ENCODE measurements at regions not wholly inside any gene's neighbourhood (a gene's known extent, or its start where the extent isn't known, plus 50 kb on each side); places are given as distances from the start of the nearest gene placed in this dataset.
A peak's percentile ranks its signal among the peaks of the same experiment; 100 is the strongest.

GRCh38 chr5:54766748-54767147 is 218.6 kb downstream of the ESM1 start:
- Histone ChIP-seq H3K4me3 (no peak overlapping the region), H3K4me1 (no peaks in the 10 kb centered on the region), H3K36me3 (no peaks in the 10 kb centered on the region), H3K27me3 (no peaks in the 10 kb centered on the region), H3K9me3 (no peaks in the 10 kb centered on the region), H3K27ac (no peak overlapping the region)
- no peak for ATAC-seq
- TF ChIP-seq POLR2AphosphoS5 (IDR thresholded peaks at IDR 0.05): no peak
- no peak for TF ChIP-seq POLR2A (IDR thresholded peaks at IDR 0.05)
- no peak for TF ChIP-seq CTCF (IDR thresholded peaks at IDR 0.05)
- no peak for TF ChIP-seq EP300 (IDR thresholded peaks at IDR 0.05)
- 89 to 100% methylated on average over 1 of the region's 1 CpG for WGBS, 2 donors (ENCODE audit: low coverage in 1 of 2)

GRCh38 chr5:54765165-54766028 is 220.0 kb downstream of the ESM1 start:
- WGBS, 2 donors (ENCODE audit: low coverage in 1 of 2): 89 to 94% methylated on average over 4 to 5 of the region's 5 CpGs
- Histone ChIP-seq H3K36me3 (no peaks in the 10 kb centered on the region), H3K4me1 (no peaks in the 10 kb centered on the region), H3K27ac (no peak overlapping the region), H3K27me3 (no peaks in the 10 kb centered on the region), H3K4me3 (no peak overlapping the region), H3K9me3 (no peaks in the 10 kb centered on the region)
- ATAC-seq: no peak
- TF ChIP-seq POLR2AphosphoS5 (IDR thresholded peaks at IDR 0.05): no peak
- no peak for TF ChIP-seq POLR2A (IDR thresholded peaks at IDR 0.05)
- TF ChIP-seq CTCF (IDR thresholded peaks at IDR 0.05): no peak
- no peak for TF ChIP-seq EP300 (IDR thresholded peaks at IDR 0.05)

DNA sequence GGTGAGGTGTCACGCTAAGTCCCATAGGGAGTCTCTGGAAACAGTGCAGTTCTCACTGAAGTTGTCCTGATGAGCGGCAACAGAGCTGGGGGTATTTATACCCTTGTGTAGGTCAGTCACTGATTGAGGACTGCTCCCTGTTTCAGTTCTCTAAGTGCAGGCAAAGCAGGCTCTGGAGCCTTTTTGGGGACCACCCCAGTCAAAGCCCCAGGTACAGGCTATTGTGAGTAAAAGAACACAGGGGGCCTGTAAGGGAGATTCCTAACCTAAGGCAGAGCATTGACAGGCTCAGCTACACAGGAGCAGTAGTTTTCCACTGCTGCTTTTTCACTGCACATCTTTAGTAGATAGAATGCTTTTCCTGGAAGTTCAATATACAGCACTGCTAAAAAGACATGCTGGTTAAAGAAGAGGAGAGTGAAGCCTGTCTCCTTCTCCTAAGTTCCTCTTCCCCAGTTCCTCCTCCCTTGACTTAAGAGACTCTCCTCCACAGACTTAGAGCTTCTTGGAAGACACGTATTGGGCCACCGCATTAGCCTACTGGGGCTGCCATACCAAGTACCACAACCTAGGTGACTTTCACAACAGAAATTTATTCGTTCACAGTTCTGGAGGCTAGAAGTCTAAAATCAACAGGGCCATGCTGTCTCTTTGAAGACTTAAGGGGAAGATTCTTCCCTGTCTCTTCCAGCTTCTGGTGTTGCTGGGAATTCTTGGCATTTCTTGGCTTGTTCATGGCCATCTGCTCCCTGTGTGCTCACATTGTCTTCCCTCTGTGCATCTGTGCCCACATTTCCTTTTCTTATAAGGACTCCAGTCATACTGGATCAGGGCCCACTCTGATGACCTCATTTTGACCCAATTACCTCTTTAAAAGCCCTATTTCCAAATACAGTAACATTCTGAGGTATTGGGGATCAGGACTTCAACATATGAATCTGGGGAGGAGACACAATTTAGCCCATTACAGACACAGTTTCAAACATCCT is 221.0 kb downstream of the ESM1 start:
- no peak for ATAC-seq
- TF ChIP-seq EP300 (IDR thresholded peaks at IDR 0.05): no peak
- TF ChIP-seq CTCF (IDR thresholded peaks at IDR 0.05): no peak
- TF ChIP-seq POLR2AphosphoS5 (IDR thresholded peaks at IDR 0.05): no peak
- TF ChIP-seq POLR2A (IDR thresholded peaks at IDR 0.05): no peak
- no peaks in the 10 kb centered on the region for H3K9me3 ChIP-seq
- no peak overlapping the region for H3K27ac ChIP-seq
- H3K36me3 ChIP-seq: no peaks in the 10 kb centered on the region
- WGBS, 2 donors (ENCODE audit: low coverage in 1 of 2): 67 to 83% methylated on average over 3 of the region's 5 CpGs
- H3K27me3 ChIP-seq: no peaks in the 10 kb centered on the region
- no peak overlapping the region for H3K4me3 ChIP-seq
- H3K4me1 ChIP-seq: no peaks in the 10 kb centered on the region

DNA sequence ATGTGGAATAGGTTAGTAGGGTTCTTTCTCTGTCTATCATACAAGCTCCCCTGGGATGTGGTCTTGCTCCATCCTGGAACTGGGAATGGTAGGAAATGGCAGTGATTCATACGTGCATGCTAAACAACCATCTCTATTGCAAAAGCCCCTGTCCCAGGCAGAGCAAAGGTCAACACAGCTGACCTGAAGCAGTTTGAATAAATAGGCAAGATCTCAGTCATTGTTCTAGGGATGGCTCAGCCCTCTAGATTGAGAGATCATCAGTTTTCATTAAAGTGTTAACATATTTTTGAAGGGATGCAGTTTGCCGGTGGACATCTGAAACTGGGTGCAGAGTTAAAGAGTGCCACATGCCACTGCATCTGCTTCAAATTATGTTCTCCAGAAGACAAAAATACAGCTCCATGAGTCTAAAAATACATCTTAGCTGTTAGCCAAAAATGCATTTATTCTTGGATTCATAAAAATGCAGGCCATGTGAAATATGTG is 224.1 kb downstream of the ESM1 start:
- Histone ChIP-seq H3K9me3 (no peaks in the 10 kb centered on the region), H3K36me3 (no peaks in the 10 kb centered on the region), H3K27me3 (no peaks in the 10 kb centered on the region), H3K4me1 (no peaks in the 10 kb centered on the region), H3K27ac (no peak overlapping the region), H3K4me3 (no peak overlapping the region)
- WGBS, 2 donors (ENCODE audit: low coverage in 1 of 2): 30 to 31% methylated on average over 2 of the region's 2 CpGs
- TF ChIP-seq POLR2A (IDR thresholded peaks at IDR 0.05) (no peak), POLR2AphosphoS5 (IDR thresholded peaks at IDR 0.05) (peak; percentile 62)
- ATAC-seq: peak; percentile 88

GRCh38 chr5:54760182-54760935 is 225.0 kb downstream of the ESM1 start:
- H3K27me3 ChIP-seq: no peaks in the 10 kb centered on the region
- no peaks in the 10 kb centered on the region for H3K4me1 ChIP-seq
- WGBS, 2 donors (ENCODE audit: low coverage in 1 of 2): 88 to 97% methylated on average over 6 of the region's 6 CpGs
- no peak overlapping the region for H3K4me3 ChIP-seq
- no peaks in the 10 kb centered on the region for H3K9me3 ChIP-seq
- TF ChIP-seq EP300 (IDR thresholded peaks at IDR 0.05) (no peak), CTCF (IDR thresholded peaks at IDR 0.05) (no peak), POLR2AphosphoS5 (IDR thresholded peaks at IDR 0.05) (no peak), POLR2A (IDR thresholded peaks at IDR 0.05) (no peak)
- H3K36me3 ChIP-seq: no peaks in the 10 kb centered on the region
- no peak overlapping the region for H3K27ac ChIP-seq
- peak; percentile 38 for ATAC-seq
